UCSD-AML1 (cell line): ENCODE measurements at regions not wholly inside any gene's neighbourhood (a gene's known extent, or its start where the extent isn't known, plus 50 kb on each side); places are given as distances from the start of the nearest gene placed in this dataset.
A peak's percentile ranks its signal among the peaks of the same experiment; 100 is the strongest.

Experiments
- DNase-seq: peaks from one replicate; lab custom pipeline; 2025; ENCODE audit not compliant: unreplicated experiment; lab: John Stamatoyannopoulos, UW

DNA sequence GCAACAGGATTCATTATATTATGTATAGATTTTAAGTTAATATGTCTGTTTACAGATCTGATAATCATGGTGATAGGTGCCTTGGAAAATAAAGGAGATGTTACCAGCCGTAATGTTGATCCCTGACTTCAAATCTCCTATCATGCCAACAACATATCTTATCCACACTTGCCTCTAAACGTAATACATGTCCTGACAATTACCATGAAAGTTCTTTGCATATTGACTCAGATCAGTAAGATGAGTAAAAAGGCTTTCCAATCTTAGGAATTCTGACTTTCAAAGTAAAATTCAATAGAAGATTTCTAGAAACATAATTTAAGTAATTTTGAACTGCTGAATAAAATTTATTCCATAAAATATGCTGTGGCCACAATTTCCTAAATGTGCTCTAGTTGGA lies 513.3 kb downstream of the ANKRD50 start:
- DNase-seq: no peak

DNA sequence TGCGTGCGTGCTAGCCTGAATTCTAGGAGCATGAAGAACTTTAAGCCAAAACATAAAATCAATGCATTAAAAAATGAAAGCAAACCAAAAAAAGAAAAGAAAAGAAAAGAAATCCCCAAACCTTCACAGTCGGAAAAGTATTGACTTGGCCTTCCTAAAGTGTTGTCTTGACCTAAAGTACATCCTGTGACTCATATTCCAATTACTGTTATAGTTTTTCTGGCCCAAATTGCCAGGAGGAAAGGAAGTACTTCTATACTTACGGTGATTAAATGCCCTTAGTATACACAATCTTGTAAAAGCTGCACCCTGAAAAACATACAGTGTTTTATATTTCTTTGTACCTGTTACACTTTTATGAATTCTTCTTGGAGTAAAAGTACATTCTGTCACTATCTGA lies 512.8 kb downstream of the ANKRD50 start:
- no peak for DNase-seq

DNA sequence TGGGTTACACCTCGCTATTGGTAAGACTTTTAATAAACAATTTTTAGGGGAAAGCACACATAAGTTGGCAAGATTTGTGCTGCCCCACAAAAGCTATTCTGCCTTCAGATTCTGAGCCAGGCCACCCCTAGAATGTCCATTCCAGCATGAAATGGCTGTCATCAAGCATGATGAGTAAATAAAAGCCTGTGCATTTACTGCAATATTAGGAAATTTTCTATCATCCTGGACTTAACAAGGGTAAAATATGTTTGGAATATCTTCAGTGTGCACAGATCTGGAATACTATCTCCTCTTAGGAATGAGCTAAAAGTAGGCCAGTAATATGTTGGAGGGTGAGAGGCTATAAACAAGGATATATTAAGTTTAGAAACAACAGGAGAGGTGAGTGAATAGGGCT lies 510.9 kb downstream of the ANKRD50 start:
- DNase-seq: no peak

DNA sequence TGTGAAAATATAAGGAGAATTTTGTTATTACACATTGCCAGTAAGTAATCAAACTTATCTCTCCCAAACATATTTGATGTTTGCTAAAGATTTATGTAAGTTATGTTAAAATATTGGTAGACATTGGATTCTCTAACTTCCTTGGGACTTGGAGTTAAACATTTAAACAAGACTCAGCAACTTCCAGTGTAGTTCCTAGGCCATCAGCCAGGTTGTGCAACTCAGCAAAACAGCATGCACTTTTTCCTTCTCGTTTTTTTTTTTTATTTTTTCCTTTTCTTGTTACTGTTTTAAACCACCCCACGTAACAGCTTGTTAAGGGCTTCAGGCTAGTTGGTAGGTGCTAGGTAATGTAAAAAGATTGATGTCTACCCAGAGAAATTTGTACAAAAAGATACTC lies 510.4 kb downstream of the ANKRD50 start:
- no peak for DNase-seq

DNA sequence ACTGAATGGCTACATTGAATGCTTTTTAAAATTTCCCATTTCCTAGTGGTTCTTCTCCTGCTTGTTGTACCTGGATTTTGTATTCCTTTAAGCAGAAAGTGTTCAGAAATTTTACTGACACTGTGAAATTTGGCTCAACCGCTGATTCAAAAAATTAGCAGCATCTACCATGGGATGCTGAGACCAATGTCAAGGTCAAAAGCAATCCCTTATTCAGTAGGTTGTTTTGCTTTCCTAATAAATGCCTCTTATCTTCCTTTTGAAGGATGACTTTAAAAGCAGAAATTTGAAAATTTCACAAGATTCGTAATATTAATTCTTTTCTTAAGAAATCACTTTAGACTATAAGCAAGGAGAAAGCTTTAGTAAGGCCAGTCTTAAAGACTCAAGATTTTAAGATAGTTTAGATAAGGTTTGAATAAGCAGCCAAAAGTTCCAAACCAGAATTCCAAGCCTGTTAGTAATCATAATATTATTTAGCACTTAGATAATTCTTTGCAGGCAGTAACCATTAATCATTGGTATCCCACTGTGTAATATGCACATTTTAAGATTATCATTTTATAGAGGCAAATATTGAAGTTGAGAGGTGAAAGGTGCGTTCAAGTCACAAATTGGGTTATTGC lies 508.8 kb downstream of the ANKRD50 start:
- no peak for DNase-seq

DNA sequence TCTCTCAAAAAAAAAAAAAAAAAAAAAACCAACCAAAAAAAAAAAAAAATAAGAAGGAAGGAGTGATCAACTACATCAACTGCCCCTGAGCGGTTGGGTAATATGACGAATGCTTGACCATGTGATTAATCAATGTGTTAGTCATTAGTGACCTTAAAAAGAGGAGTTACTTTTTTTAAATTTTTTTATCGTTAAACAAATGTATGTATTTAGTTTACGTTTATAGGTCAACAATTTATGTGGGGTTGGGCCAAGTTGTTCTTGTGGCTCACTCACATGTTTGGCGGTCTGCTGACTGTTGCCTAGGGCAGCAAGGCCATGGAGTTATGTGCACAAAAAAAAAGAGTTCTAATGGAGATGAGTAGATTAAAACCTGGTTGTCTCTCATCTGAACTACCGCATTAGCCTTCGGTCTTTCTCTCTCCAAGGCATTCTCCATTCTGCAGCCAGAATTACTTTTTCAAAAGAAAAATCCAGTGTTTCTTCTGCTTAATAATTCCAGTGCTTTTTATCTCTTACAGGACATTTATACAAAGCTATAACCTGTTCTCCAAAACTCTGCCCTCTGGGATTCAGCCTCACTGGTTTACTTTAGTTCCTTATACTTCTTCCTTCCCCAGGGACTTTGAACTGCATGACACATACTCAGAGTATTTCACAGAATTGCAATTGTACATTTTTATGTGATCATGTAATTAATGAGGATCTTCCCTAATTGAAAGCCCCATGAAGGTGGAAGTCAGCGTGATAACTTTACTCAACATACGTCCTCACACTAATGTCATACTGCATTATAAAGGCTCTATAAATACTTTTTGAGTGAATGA lies 505.5 kb downstream of the ANKRD50 start:
- no peak for DNase-seq

DNA sequence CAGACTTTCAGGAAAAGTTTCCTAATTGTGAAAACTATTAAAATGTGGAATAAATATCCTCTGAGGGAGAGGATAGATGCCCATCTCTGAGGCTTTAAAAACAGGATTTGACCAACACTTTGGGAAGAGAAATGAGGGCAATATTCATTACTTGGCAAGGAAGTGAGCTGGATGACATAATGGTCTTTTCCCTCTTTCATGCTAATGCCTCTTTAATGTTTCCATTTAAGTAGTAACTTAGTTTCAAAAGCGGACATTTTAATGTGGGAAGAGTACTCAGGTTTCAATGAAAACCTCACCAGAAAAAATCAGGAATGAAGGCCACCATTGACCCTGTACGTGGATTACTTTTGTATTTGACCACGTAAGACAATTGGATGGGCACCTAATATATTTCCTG lies 503.3 kb downstream of the ANKRD50 start:
- DNase-seq: no peak

DNA sequence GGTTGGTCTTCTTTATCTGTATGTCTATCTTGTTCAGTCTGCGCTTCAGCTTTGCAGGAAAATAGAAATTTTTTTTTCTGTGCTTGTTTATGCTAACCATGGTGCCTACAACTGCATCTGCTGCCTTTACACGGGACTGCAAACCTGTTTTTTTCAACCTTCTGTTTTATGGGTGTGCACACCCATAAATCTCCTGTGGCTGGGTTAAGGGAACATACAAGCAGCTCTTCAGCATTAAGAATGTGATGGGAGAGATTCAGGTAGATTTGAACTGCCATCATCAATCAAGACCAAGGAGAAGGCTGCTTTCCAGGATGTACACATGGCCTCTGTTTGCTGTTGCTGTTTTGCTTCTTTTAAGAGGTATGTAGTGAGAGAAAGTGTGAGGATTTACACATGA lies 502.9 kb downstream of the ANKRD50 start:
- DNase-seq: no peak

DNA sequence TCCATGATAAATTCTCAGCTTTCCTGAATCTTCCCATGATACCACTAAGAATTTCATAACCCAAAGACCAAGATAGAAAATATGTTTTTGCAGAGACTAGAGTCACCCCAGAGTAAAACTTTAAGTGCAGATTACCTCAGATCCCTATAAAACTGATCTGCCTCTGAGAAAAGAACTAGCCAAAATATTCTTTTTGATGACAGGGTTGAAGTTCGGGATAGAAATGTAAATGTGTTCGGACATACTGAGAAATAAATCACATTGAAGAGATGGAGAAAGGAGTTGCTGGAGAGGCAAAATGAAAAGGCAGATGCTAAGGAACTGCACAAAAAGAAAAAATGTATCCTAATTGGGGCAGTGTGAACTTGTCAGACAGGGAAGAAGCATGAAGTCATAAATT lies 501.8 kb downstream of the ANKRD50 start:
- no peak for DNase-seq

DNA sequence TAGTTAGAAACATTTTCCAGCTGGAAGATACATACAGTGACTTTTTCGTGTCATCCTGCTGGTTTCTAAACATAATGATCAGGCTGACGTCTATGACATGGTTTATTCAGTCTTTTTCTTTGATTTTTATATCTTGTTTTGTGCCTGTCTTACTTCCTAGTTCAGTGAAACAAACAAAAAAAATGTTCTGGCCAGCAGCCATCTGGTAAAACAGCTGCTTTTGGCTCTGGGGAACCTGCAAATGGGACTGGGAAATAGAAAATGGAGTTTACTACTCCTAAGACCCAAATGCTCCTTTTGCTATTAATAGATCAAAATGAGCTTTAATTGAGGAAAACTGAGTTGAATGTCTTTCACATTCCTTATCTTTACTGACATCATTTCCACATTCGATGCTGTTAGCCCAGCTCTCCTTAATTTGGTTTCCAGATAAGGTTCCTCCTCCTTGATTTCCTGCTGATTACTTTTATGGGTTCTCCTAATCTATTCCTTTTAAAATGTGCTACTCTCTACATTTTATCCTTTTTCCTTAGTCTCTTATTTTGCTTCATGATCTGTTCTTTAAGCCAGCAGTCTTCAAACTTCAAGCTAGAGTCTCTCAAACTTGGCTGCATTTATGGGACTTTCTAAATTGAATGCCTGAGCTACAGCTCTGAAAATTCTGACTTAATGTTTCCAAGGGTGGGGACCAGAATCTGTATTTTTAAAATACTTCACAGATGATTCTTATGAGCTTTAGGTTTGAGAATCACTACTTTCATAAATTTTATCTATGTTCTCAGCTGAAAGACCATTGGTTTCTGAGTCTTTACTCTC lies 499.5 kb downstream of the ANKRD50 start:
- no peak for DNase-seq

DNA sequence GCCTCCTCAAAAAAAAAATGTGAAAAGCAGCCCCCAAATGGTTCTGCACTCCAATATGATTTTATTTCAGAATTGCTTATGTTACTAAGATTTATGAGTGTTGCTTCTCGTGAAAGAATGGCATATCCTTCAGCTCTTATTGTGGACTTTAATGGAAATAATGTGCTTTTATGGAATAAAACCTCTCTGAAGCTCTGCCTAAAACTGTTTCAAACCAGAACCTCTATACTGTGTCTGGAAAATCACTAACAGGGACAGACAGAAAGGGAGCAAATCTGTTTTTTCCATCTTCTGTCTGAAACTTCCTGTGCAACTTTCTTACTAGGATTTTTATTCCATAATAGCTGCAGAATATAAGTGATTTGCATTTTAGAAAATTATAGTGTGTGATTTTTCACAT lies 493.1 kb downstream of the ANKRD50 start:
- no peak for DNase-seq

DNA sequence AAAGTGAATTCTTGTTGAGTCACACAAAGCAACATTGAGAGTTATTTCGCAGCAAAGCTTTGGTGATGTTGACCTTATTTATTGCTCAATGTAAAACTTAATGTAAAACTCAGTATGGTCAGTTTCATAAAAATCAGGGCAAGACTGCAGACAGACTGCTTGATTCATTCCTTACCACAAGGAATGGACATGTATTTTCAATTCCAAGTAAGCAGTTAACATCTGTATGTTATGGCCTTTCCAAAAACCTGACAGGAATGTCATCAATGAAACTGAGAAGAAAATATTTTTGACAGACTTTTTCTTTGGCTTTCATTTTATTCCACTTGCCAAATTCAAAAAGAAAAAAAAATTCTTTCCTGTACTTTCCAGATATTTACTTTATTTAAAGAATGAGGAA lies 488.3 kb downstream of the ANKRD50 start:
- no peak for DNase-seq

DNA sequence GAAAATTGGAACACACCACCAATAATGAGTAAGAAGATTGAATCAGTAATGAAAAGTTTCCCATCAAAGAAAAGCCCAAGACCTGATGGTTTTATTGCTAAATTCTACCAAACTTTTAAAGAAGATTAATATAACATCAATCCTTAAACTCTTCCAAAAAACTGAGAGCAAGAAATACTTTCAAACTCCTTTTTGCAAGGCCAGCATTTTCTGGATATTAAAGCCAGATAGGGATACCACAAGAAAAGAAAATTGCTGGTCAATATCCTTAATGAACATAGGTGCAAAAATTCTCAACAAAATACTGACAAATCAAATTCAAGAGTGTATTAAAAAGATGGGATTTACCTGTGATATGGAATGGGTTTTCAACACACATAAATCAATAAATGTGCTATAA lies 484.6 kb downstream of the ANKRD50 start:
- no peak for DNase-seq

DNA sequence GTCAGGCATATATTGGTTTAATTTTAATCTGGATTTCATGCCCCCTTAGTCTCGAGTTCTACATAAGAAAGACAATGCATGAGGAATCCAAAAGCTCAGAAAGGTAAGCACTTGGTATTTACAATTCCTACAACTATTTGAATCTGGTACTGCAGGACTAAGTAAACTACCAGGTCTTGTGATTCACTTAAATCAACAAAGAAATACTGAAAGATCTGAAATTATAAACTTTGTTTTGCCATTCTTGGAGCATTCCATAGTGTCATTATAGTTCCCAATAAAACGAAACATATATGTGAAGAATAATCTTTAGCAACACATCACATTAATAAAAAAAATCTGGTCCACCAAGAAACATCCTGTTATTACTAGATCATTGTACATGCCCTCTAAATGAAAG lies 482.3 kb downstream of the ANKRD50 start:
- DNase-seq: no peak

DNA sequence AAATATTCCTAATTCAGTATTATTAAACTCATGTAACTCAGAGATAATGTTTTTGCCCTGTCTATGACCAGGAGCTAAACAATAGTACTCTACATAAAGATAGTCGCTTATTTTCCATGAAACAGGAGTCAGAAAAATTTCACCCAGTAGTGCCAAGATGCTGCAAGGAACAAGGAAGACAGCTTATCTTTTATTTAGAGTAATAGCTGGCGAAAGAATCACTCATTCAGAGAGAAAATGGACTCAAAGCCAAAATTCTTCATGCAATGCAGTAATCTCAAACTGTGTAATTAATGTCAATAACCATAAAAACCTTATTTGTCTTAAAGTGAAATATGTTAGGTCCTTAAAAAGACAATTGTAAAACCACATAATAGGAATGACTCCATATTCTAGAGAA lies 477.8 kb downstream of the ANKRD50 start:
- no peak for DNase-seq

DNA sequence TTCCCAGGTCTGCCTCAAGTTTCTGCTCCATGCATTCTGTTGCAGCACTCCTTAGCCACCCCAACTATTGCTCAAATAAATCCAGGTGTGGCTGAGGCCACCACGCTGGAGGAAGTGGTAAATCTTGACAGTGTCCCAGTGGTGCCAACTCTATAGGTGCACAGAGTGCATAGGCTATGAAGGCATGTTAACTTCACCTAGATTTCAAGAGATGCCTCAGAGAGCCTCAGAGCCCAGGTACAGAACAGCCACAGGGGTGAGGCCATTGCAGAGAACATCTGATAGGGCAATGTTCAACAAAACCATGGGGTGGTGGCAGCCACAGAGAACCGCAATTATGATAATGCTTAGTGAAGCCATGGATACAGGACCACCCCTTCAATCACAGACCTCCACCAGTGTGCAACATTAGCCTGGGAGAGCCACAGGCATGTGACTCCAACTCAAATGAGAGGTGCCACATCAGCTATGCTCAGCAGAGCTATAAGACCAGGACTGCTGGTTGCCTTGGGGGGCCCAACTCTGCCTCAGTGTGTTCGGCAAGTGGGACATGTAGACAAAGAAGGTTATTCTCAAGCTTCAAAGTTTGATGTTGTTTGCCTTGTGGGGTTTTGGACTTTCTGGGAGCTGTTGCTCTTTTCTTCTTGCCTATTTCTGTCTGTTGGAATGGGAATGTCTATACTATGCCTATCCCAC lies 468.7 kb downstream of the ANKRD50 start:
- no peak for DNase-seq

DNA sequence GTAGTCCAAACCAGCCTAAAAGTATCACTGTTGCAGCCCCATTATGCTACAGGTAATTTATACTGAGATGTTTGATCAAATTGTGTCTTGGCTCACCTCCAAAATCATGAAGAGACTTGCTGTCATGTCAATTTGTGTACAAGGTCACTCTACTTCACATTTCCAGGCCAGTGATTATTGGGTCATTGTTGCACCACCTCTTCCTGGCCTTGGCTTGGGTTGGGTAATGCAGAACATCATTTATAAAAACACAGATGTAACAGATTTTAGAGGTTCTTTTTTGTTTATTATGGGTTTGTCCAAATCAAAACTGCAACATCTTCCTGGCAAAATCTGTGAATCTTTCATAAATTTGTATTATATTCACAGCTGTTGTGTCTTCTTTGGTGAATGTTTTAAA lies 459.5 kb downstream of the ANKRD50 start:
- DNase-seq: no peak

DNA sequence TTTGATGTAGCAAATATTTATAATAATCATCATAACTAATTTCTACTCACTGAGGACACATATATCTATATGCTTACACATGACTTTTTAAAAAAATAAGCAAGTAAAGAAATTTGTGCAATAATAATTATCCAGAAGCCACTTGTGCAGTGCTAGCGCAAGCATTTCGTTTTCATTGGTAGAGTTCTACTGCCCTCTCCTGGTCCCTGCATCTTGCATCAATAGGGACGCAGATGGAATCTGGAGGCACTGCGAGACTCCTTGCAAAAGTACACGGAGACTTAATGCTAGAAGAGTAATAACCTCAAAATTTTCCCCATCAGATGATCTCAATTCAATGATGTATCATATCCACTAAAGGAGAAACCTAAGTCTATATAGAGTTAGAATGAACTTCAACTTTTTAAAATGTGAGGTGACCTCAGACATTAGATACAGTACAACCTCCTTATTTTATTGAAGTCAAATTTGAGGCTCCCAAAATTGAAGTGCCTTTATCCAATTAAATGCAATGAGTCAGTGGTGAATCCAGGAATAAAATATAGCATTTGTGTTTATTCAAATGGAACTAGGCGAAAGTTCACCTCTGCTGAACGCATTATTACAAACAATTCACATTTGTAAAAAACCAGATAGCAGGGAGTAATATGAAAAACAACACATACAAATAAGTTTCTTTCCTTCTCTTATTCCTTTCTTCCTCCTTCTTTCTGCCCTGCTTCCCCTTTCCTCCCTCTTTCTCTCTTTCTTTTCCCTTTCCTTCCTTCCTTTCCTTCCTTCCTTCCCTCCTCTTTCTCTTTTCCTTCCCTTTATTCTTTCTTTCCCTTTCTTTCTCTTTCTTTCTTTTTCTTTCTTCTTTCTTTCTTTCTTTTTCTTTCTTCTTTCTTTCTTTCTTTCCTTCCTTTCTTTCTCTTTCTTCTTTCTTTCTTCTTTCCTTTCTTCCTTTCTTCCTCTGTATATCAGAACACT lies 450.0 kb downstream of the ANKRD50 start:
- DNase-seq: peak; percentile 36

DNA sequence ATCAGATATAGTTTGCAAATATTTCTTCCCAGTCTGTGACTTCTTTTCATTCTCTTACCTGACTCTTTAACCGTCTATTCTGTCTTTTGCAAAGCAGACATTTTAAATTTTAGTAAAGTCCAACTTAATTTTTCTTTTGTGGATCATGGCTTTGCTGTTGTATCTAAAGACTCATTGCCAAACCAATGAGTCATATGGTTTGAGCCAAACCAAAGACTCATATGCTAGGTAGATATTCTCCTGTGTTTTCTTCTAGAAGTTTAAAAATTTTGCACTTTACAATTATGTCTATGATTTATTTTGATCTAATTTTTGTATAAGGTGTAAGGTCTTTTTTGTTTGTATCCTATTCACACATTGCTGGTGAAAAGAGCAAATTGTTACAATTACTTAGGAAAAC lies 446.8 kb downstream of the ANKRD50 start:
- no peak for DNase-seq

DNA sequence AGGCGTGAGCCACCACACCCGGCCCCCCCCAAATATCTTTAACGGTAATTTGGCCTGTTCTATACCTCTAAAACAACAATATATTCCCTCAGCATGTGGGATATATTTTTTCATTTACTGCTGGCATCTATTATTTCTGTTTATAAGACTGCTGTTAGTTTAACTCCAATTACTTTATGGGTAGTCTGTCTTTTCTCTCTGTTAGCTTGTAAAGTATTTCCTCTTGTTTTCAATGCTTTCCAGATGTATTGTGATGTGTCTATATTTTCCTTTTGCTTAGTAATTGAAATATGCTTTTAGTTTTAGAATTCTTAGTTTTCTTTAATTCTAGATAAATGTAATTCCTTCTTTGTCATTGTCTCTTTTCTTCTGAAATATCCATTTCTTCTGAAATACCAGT lies 445.8 kb downstream of the ANKRD50 start:
- DNase-seq: no peak
